ENCODE measurements at regions not wholly inside any gene's neighbourhood (a gene's known extent, or its start where the extent isn't known, plus 50 kb on each side); places are given as distances from the start of the nearest gene placed in this dataset.

DNA sequence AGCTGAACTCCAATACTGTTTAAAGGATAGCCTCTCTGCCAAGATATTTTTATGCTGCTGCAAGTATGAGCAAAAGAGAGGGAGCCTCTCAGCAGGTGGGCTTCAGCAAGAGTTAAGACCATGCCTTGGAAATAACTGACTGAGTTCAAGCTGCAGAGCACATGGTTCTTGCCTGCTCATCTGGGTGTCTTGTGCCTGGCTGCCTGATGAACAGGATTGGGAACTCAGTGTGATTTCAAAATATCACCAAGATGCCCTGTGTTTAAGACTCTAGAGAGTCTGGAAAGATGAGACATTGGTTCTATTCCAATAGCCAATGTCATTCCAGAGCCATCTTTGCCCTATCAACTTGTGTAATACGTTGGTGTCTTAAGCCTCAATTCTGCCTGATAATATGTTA is 147.5 kb upstream of the VEPH1 start:
- TF ChIP-seq, protein P1, sequence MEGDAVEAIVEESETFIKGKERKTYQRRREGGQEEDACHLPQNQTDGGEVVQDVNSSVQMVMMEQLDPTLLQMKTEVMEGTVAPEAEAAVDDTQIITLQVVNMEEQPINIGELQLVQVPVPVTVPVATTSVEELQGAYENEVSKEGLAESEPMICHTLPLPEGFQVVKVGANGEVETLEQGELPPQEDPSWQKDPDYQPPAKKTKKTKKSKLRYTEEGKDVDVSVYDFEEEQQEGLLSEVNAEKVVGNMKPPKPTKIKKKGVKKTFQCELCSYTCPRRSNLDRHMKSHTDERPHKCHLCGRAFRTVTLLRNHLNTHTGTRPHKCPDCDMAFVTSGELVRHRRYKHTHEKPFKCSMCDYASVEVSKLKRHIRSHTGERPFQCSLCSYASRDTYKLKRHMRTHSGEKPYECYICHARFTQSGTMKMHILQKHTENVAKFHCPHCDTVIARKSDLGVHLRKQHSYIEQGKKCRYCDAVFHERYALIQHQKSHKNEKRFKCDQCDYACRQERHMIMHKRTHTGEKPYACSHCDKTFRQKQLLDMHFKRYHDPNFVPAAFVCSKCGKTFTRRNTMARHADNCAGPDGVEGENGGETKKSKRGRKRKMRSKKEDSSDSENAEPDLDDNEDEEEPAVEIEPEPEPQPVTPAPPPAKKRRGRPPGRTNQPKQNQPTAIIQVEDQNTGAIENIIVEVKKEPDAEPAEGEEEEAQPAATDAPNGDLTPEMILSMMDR (IDR thresholded peaks at IDR 0.05; ENCODE audit: low read length) = no peak
- no peak for TF ChIP-seq EZH2 (IDR thresholded peaks at IDR 0.05; ENCODE audit: borderline replicate concordance, low read length)
